ENCODE measurements at regions not wholly inside any gene's neighbourhood (a gene's known extent, or its start where the extent isn't known, plus 50 kb on each side); places are given as distances from the start of the nearest gene placed in this dataset.

- Mint-ChIP-seq H3K4me1 (ENCODE audit: unreplicated experiment) (peaks cover 19% of the 10 kb centered on the region), H3K27me3 (ENCODE audit: unreplicated experiment) (no peaks in the 10 kb centered on the region), H3K9me3 (ENCODE audit: unreplicated experiment) (no peaks in the 10 kb centered on the region), H3K36me3 (ENCODE audit: unreplicated experiment) (no peaks in the 10 kb centered on the region), H3K4me3 (ENCODE audit: unreplicated experiment) (no peak overlapping the region), H3K27ac (ENCODE audit: unreplicated experiment) (no peak overlapping the region)
- DNase-seq (ENCODE audit: extremely low spot score, unreplicated experiment) = no peak
- no peak for TF ChIP-seq CTCF (IDR thresholded peaks at IDR 0.05)
Measured at GRCh38 chr7:114851406-114852061, 70.4 kb upstream of the MDFIC start.

GRCh38 chr7:114852293-114852692 lies 69.6 kb upstream of the MDFIC start:
- no peaks in the 10 kb centered on the region for H3K9me3 Mint-ChIP-seq (ENCODE audit: unreplicated experiment)
- no peak overlapping the region for H3K27ac Mint-ChIP-seq (ENCODE audit: unreplicated experiment)
- DNase-seq (ENCODE audit: extremely low spot score, unreplicated experiment) = no peak
- H3K4me1 Mint-ChIP-seq (ENCODE audit: unreplicated experiment) = peaks cover 23% of the 10 kb centered on the region
- TF ChIP-seq CTCF (IDR thresholded peaks at IDR 0.05) = no peak
- no peak overlapping the region for H3K4me3 Mint-ChIP-seq (ENCODE audit: unreplicated experiment)
- no peaks in the 10 kb centered on the region for H3K36me3 Mint-ChIP-seq (ENCODE audit: unreplicated experiment)
- H3K27me3 Mint-ChIP-seq (ENCODE audit: unreplicated experiment) = no peaks in the 10 kb centered on the region

GRCh38 chr7:114853189-114853588 lies 68.7 kb upstream of the MDFIC start:
- TF ChIP-seq CTCF (IDR thresholded peaks at IDR 0.05) = no peak
- H3K36me3 Mint-ChIP-seq (ENCODE audit: unreplicated experiment) = no peaks in the 10 kb centered on the region
- no peaks in the 10 kb centered on the region for H3K9me3 Mint-ChIP-seq (ENCODE audit: unreplicated experiment)
- no peaks in the 10 kb centered on the region for H3K27me3 Mint-ChIP-seq (ENCODE audit: unreplicated experiment)
- no peak overlapping the region for H3K4me3 Mint-ChIP-seq (ENCODE audit: unreplicated experiment)
- DNase-seq (ENCODE audit: extremely low spot score, unreplicated experiment) = no peak
- H3K4me1 Mint-ChIP-seq (ENCODE audit: unreplicated experiment) = peaks cover 23% of the 10 kb centered on the region
- H3K27ac Mint-ChIP-seq (ENCODE audit: unreplicated experiment) = no peak overlapping the region

GRCh38 chr7:114854369-114854768 lies 67.5 kb upstream of the MDFIC start:
- DNase-seq (ENCODE audit: extremely low spot score, unreplicated experiment) = no peak
- Mint-ChIP-seq H3K9me3 (ENCODE audit: unreplicated experiment) (no peaks in the 10 kb centered on the region), H3K27me3 (ENCODE audit: unreplicated experiment) (no peaks in the 10 kb centered on the region), H3K4me3 (ENCODE audit: unreplicated experiment) (no peak overlapping the region), H3K27ac (ENCODE audit: unreplicated experiment) (no peak overlapping the region), H3K36me3 (ENCODE audit: unreplicated experiment) (no peaks in the 10 kb centered on the region), H3K4me1 (ENCODE audit: unreplicated experiment) (peaks cover 23% of the 10 kb centered on the region)
- no peak for TF ChIP-seq CTCF (IDR thresholded peaks at IDR 0.05)

- no peaks in the 10 kb centered on the region for H3K9me3 Mint-ChIP-seq (ENCODE audit: unreplicated experiment)
- H3K27ac Mint-ChIP-seq (ENCODE audit: unreplicated experiment) = no peak overlapping the region
- no peak for DNase-seq (ENCODE audit: extremely low spot score, unreplicated experiment)
- H3K36me3 Mint-ChIP-seq (ENCODE audit: unreplicated experiment) = no peaks in the 10 kb centered on the region
- TF ChIP-seq CTCF (IDR thresholded peaks at IDR 0.05) = no peak
- no peak overlapping the region for H3K4me3 Mint-ChIP-seq (ENCODE audit: unreplicated experiment)
- no peaks in the 10 kb centered on the region for H3K27me3 Mint-ChIP-seq (ENCODE audit: unreplicated experiment)
- peaks cover 19% of the 10 kb centered on the region for H3K4me1 Mint-ChIP-seq (ENCODE audit: unreplicated experiment)
Measured at GRCh38 chr7:114856625-114857024, 65.3 kb upstream of the MDFIC start.
